HCT116 (cell line): ENCODE measurements at regions not wholly inside any gene's neighbourhood (a gene's known extent, or its start where the extent isn't known, plus 50 kb on each side); places are given as distances from the start of the nearest gene placed in this dataset.

Source experiments
- ATAC-seq: fragments of 200-7000 bp; cut with Tn5 transposase; 2 replicates; pipeline ENCODE4 v1.9.1; 2020; ENCODE audit warnings: mild to moderate bottlenecking, moderate library complexity
- BruUV-seq: library from RNA; stranded (reverse); fragments of 400-500 nt; replicated peaks from 2 replicates; lab custom pipeline; 2021; lab: Mats Ljungman, UMichigan
- CTCF ChIA-PET: fragments of 300-600 bp; sonication (Branson Sonifier 250); formaldehyde crosslinking; loops from one replicate; lab custom pipeline; 2021; ENCODE audit warnings: antibody characterized with exemption; lab: Charles Lee
- POLR2A ChIA-PET: fragments of 300-600, 350-600 bp; sonication (Branson Sonifier 250); formaldehyde crosslinking; loops from one replicate; lab custom pipeline; 2021; ENCODE audit warnings: antibody characterized with exemption; lab: Charles Lee
- RAD21 ChIA-PET, 2 experiments: fragments of 300-600 bp; sonication (Branson Sonifier 250); formaldehyde crosslinking; loops; one replicate each; lab custom pipeline; 2023; ENCODE audit warnings: low total read pairs in 2 of 2; ENCODE audit not compliant: uncharacterized antibody in 2 of 2, unreplicated experiment in 2 of 2, low non-redundant PET in 1 of 2; lab: Charles Lee
- DNase-seq: peaks from one replicate; pipeline ENCODE4 v3.0.0-alpha.2; 2010; ENCODE audit warnings: low read depth, low spot score
- H2AFZ ChIP-seq: fragments of 200-600 bp; shearing (Covaris generic), sonication (generic); 2 replicates; pipeline ENCODE4 v1.6.1; 2017; ENCODE audit warnings: low read depth, mixed run types, mixed read lengths, antibody characterized with exemption, low read length; ENCODE audit not compliant: poor library complexity, severe bottlenecking
- H3K27ac ChIP-seq: 2 replicates; pipeline ENCODE4 v1.5.1; 2012; ENCODE audit warnings: low read depth, low read length
- H3K27me3 ChIP-seq: fragments of 200-600 bp; sonication (generic); 2 replicates; pipeline ENCODE4 v1.6.1; 2016; ENCODE audit warnings: mixed run types, low read length, mixed read lengths; ENCODE audit not compliant: insufficient read depth
- H3K36me3 ChIP-seq, 2 experiments: fragments of 200-500 bp in 1 of 2; fragments of 200-600 bp in 1 of 2; sonication (Bioruptor generic) in 1 of 2; sonication (generic) in 1 of 2; 2 replicates each; pipeline versions ENCODE4 v1.5.1 to v1.6.1; 2014 to 2016; ENCODE audit warnings: low read length in 2 of 2, inconsistent platforms in 1 of 2, mixed read lengths in 1 of 2, mixed run types in 1 of 2; ENCODE audit not compliant: insufficient read depth in 2 of 2, control insufficient read depth in 1 of 2
- H3K4me1 ChIP-seq, 2 experiments: fragments of 200-600 bp in 1 of 2; sonication (generic) in 1 of 2; 2 replicates each; pipeline versions ENCODE4 v1.5.1 to v1.6.1; 2012 to 2017; ENCODE audit warnings: low read length in 2 of 2, inconsistent platforms in 1 of 2, mild to moderate bottlenecking in 1 of 2, mixed read lengths in 1 of 2, mixed run types in 1 of 2, moderate library complexity in 1 of 2; ENCODE audit not compliant: insufficient read depth in 2 of 2, control insufficient read depth in 1 of 2
- H3K4me2 ChIP-seq: fragments of 200-600 bp; sonication (generic); 2 replicates; pipeline ENCODE4 v1.6.1; 2017; ENCODE audit warnings: mixed run types, low read length, mixed read lengths
- H3K4me3 ChIP-seq, 2 experiments: fragments of 200-600 bp in 1 of 2; sonication (generic) in 1 of 2; replicated peaks in 1 of 2; 2 replicates each; pipeline ENCODE4 v1.5.1; 2011 to 2016; ENCODE audit warnings: low read length in 2 of 2, control low read depth in 1 of 2, low read depth in 1 of 2, mild to moderate bottlenecking in 1 of 2, mixed read lengths in 1 of 2, mixed run types in 1 of 2
- H3K79me2 ChIP-seq: fragments of 200-600 bp; sonication (generic); 2 replicates; pipeline ENCODE4 v1.6.1; 2017; ENCODE audit warnings: mild to moderate bottlenecking, mixed run types, low read length, moderate library complexity, mixed read lengths; ENCODE audit not compliant: insufficient read depth
- H3K9ac ChIP-seq: fragments of 200-600 bp; sonication (generic); 2 replicates; pipeline ENCODE4 v1.6.1; 2016; ENCODE audit warnings: low read length, mixed read lengths
- H3K9me2 ChIP-seq: fragments of 200-600 bp; sonication (generic), shearing (Covaris generic); 2 replicates; pipeline ENCODE4 v1.6.1; 2017; ENCODE audit warnings: mixed run types, mild to moderate bottlenecking, moderate library complexity; ENCODE audit not compliant: insufficient read depth
- H3K9me3 ChIP-seq, 2 experiments: fragments of 200-500 bp in 1 of 2; fragments of 200-600 bp in 1 of 2; sonication (Bioruptor generic) in 1 of 2; sonication (generic) in 1 of 2; 2 replicates each; pipeline ENCODE4 v1.6.1; 2014 to 2017; ENCODE audit warnings: low read length in 2 of 2, mixed read lengths in 2 of 2, inconsistent platforms in 1 of 2, low read depth in 1 of 2, mild to moderate bottlenecking in 1 of 2, mixed run types in 1 of 2, moderate library complexity in 1 of 2; ENCODE audit not compliant: control insufficient read depth in 1 of 2, insufficient read depth in 1 of 2
- H4K20me1 ChIP-seq: fragments of 200-600 bp; sonication (generic), shearing (Covaris generic); 2 replicates; pipeline ENCODE4 v1.6.1; 2017; ENCODE audit warnings: mixed run types, mild to moderate bottlenecking, moderate library complexity; ENCODE audit not compliant: insufficient read depth
- CBX3 ChIP-seq: IDR thresholded peaks from 2 replicates; pipeline ENCODE4 v1.6.1; 2012; ENCODE audit warnings: low read depth
- CEBPB ChIP-seq: IDR thresholded peaks from 2 replicates; pipeline ENCODE4 v1.6.1; 2012; ENCODE audit warnings: low read depth
- ELF1 ChIP-seq: IDR thresholded peaks from 2 replicates; pipeline ENCODE4 v1.6.1; 2012; ENCODE audit warnings: low read depth, borderline replicate concordance
- EZH2phosphoT487 ChIP-seq: fragments of 200-600 bp; IDR thresholded peaks from 2 replicates; pipeline ENCODE4 v1.6.1; 2018; ENCODE audit warnings: antibody characterized with exemption, borderline replicate concordance
- JUND ChIP-seq: IDR thresholded peaks from 2 replicates; pipeline ENCODE4 v1.6.1; 2012
- POLR2A ChIP-seq: IDR thresholded peaks from 2 replicates; pipeline ENCODE4 v1.7.0; 2011; ENCODE audit warnings: borderline replicate concordance; ENCODE audit not compliant: insufficient read depth, insufficient read length; ENCODE audit errors: extremely low read depth
- SP1 ChIP-seq: IDR thresholded peaks from 2 replicates; pipeline ENCODE4 v1.6.1; 2012; ENCODE audit warnings: low read depth
- SRF ChIP-seq: IDR thresholded peaks from 2 replicates; pipeline ENCODE4 v1.6.1; 2012; ENCODE audit warnings: low read depth
- TCF7L2 ChIP-seq: IDR thresholded peaks from 2 replicates; pipeline ENCODE4 v1.7.0; 2011; ENCODE audit warnings: borderline replicate concordance, inconsistent platforms; ENCODE audit not compliant: insufficient read depth, insufficient read length; ENCODE audit errors: extremely low read depth
- intact Hi-C: fragments of 100-400 bp; cut with micrococcal nuclease; formaldehyde crosslinking; loops from 2 replicates; pipeline ENCODE4 v1.10.0; 2022
- TF ChIP-seq, protein P1 (sequence below): IDR thresholded peaks from 2 replicates; pipeline ENCODE4 v1.6.1; 2011; ENCODE audit warnings: mild to moderate bottlenecking, low read length, moderate library complexity; ENCODE audit not compliant: insufficient replicate concordance; ENCODE audit errors: extremely low read depth
- TF ChIP-seq, protein P2 (sequence below): IDR thresholded peaks from 2 replicates; pipeline ENCODE4 v1.6.1; 2012

DNA sequence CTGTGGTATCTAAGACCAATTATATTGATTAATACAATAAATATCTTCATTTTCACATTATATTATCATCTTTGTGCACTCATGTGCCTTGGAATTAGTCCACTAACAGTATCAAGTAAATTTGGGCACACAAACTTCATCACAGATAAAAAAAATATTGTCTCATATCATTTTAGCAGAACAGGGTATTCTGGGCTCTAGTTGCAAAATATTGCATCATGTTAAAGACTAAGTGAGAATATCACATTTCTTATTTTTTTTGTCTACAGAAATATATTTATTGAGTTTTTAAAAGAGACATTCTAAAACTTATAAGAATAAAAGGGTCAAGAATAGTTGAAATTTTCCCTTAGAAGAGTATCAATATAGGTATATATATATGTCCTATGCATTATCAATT, 754.1 kb upstream of the MAN1A1 start:
- H3K27ac ChIP-seq = no peak overlapping the region
- BruUV-seq = no TSS peak
- RAD21 ChIA-PET = no interaction called here

DNA sequence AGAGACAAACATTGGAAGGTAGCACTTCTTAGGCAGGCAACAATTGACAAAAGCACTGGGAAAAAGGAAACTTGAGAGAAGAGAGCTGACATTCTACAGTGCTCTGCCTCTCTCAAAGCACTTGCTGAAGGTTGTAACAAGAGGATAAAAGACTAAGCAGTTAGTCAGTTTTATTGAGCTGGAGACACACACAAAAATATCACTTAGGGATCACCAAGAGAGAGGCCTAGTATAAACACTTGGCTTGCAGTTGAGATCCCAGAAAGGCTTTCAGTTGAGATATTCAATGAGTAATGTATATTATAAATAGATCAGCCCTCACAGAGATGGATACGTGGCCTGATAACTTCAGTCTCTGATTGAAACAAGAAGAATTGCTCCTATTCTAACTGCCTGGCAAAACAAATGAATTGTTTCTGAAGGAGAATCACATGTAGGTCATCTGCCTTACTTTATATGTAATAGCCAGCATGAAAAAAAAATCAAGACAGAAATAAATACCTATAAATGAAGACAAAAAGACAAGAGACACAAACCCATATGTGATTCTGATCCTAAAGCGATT, 747.2 kb upstream of the MAN1A1 start:
- Histone ChIP-seq H3K79me2 (no peaks in the 10 kb centered on the region), H3K4me1 (no peaks in the 10 kb centered on the region), H3K27me3 (no peaks in the 10 kb centered on the region), H3K9ac (no peak overlapping the region), H3K36me3 (no peaks in the 10 kb centered on the region), H3K9me2 (no peaks in the 10 kb centered on the region), H3K27ac (no peak overlapping the region), H3K9me3 (no peaks in the 10 kb centered on the region), H4K20me1 (no peaks in the 10 kb centered on the region), H3K4me2 (no peak overlapping the region), H2AFZ (no peak overlapping the region), H3K4me3 (no peak overlapping the region)
- ChIA-PET CTCF (no interaction called here), POLR2A (no interaction called here), RAD21 (no interaction called here)
- no TSS peak for BruUV-seq
- intact Hi-C loops = no loop called here
- TF ChIP-seq EZH2phosphoT487 (no peak), SP1 (no peak), TCF7L2 (no peak), CBX3 (no peak)
- TF ChIP-seq, protein P1, sequence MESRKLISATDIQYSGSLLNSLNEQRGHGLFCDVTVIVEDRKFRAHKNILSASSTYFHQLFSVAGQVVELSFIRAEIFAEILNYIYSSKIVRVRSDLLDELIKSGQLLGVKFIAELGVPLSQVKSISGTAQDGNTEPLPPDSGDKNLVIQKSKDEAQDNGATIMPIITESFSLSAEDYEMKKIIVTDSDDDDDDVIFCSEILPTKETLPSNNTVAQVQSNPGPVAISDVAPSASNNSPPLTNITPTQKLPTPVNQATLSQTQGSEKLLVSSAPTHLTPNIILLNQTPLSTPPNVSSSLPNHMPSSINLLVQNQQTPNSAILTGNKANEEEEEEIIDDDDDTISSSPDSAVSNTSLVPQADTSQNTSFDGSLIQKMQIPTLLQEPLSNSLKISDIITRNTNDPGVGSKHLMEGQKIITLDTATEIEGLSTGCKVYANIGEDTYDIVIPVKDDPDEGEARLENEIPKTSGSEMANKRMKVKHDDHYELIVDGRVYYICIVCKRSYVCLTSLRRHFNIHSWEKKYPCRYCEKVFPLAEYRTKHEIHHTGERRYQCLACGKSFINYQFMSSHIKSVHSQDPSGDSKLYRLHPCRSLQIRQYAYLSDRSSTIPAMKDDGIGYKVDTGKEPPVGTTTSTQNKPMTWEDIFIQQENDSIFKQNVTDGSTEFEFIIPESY = no peak
- ATAC-seq = no peak
- DNase-seq = no peak

More for the DNA sequence above, 754.1 kb upstream of the MAN1A1 start:
- Histone ChIP-seq H3K79me2 (no peaks in the 10 kb centered on the region), H3K9me3 (no peaks in the 10 kb centered on the region), H3K9me2 (no peaks in the 10 kb centered on the region), H3K9ac (no peak overlapping the region), H3K4me1 (0 out of 4 replicates have a peak, but pooled peaks cover 0 to 3% of the 10 kb centered on the region in 2 experiments), H4K20me1 (no peaks in the 10 kb centered on the region), H3K4me3 (no peak overlapping the region), H3K36me3 (no peaks in the 10 kb centered on the region), H3K27me3 (no peaks in the 10 kb centered on the region), H2AFZ (no peak overlapping the region), H3K4me2 (no peak overlapping the region)
- ChIA-PET POLR2A (no interaction called here), CTCF (no interaction called here)
- DNase-seq (no peak), ATAC-seq (no peak)
- no peak for TF ChIP-seq SRF
- TF ChIP-seq JUND = no peak
- TF ChIP-seq, protein P2, sequence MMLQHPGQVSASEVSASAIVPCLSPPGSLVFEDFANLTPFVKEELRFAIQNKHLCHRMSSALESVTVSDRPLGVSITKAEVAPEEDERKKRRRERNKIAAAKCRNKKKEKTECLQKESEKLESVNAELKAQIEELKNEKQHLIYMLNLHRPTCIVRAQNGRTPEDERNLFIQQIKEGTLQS = no peak
- TF ChIP-seq CEBPB = peak; percentile 53
- TF ChIP-seq ELF1 = no peak
- TF ChIP-seq POLR2A = no peak
- intact Hi-C loops = no loop called here
